ENCODE measurements at regions not wholly inside any gene's neighbourhood (a gene's known extent, or its start where the extent isn't known, plus 50 kb on each side); places are given as distances from the start of the nearest gene placed in this dataset.

DNA sequence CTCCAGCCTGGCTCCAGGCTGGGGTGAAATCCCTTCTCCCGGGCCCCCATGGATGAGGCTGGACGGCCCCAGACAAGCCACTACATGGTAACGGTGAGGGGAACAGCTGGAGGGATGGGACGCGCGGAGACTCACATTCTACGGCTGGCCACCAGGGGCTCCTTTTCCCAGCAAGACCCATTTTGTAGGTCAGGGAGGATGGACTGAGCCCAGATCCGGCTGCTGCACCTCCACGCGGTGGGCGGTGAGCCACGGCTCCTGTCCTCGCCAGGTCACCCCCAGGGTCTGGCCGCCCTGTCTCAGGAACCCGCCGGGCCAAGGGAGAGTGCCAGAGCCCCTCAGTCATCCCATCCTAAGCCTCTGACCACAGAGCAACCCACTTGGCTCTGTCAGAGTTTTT lies 75.0 kb upstream of the ACTRT2 start:
- Histone ChIP-seq H2AFZ (ENCODE audit: low read length) (no peak overlapping the region), H3F3A (ENCODE audit: insufficient read depth, low read length) (no peaks in the 10 kb centered on the region), H4K20me1 (ENCODE audit: insufficient read depth, low read length) (no peaks in the 10 kb centered on the region), H3K27me3 (ENCODE audit: insufficient read depth, low read length) (no peaks in the 10 kb centered on the region), H3K79me2 (ENCODE audit: insufficient read depth, low read length) (no peaks in the 10 kb centered on the region), H3K9me3 (ENCODE audit: low read length) (no peaks in the 10 kb centered on the region), H3K9me2 (ENCODE audit: low read depth, low read length) (no peaks in the 10 kb centered on the region), H3K27ac (ENCODE audit: low read depth, low read length, poor library complexity, severe bottlenecking) (no peak overlapping the region), H3K4me1 (ENCODE audit: insufficient read depth, low read length, severe bottlenecking) (no peaks in the 10 kb centered on the region), H3K9ac (ENCODE audit: low read length) (no peak overlapping the region), H3K4me3 (ENCODE audit: low read depth, low read length, poor library complexity, severe bottlenecking) (no peak overlapping the region), H3K4me2 (ENCODE audit: low read length) (no peak overlapping the region), H3K36me3 (ENCODE audit: insufficient read depth, low read length) (no peaks in the 10 kb centered on the region)
- TF ChIP-seq EZH2 (IDR thresholded peaks at IDR 0.05; ENCODE audit: borderline replicate concordance, low read length) (no peak), CTCF (IDR thresholded peaks at IDR 0.05; ENCODE audit: low read length) (no peak)

DNA sequence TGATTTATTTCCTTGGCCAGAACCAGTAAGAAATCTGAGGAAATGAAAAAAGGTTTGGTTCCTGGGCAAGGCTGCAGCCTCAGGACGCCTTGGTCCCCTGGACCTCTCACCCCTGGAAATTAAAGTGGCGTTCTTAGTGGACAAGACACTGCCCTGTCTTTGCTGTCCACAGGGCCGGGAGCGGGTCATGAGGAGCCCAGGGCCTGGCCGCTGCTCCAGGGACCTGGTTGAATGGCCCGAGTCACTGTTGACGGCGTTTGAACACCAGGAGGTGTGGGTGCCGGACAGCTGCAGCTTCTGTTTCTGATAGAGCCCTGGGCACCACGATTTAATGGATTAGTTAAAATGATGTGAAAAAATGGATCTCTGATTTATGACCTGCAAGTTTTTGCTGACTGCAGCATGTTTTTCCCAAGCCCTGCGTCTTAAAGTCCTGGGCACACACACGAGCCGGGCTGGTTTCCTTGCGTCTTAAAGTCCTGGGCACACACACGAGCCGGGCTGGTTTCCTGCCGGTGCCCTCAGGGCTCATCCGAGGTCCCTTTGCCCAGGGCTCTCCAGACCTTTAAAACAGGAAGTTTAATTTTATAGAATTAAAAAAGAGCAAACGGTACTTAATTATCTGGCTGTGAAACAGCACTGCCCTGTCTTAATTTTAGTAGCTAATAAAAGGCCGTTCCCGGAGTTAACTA lies 74.1 kb upstream of the ACTRT2 start:
- H3K4me3 ChIP-seq (ENCODE audit: low read depth, low read length, poor library complexity, severe bottlenecking): no peak overlapping the region
- H2AFZ ChIP-seq (ENCODE audit: low read length): no peak overlapping the region
- H3F3A ChIP-seq (ENCODE audit: insufficient read depth, low read length): no peaks in the 10 kb centered on the region
- H3K9me3 ChIP-seq (ENCODE audit: low read length): no peaks in the 10 kb centered on the region
- H3K27me3 ChIP-seq (ENCODE audit: insufficient read depth, low read length): no peaks in the 10 kb centered on the region
- H3K27ac ChIP-seq (ENCODE audit: low read depth, low read length, poor library complexity, severe bottlenecking): no peak overlapping the region
- H3K9me2 ChIP-seq (ENCODE audit: low read depth, low read length): no peaks in the 10 kb centered on the region
- no peak overlapping the region for H3K9ac ChIP-seq (ENCODE audit: low read length)
- no peak for TF ChIP-seq CTCF (IDR thresholded peaks at IDR 0.05; ENCODE audit: low read length)
- TF ChIP-seq EZH2 (IDR thresholded peaks at IDR 0.05; ENCODE audit: borderline replicate concordance, low read length): no peak
- no peaks in the 10 kb centered on the region for H4K20me1 ChIP-seq (ENCODE audit: insufficient read depth, low read length)
- H3K36me3 ChIP-seq (ENCODE audit: insufficient read depth, low read length): no peaks in the 10 kb centered on the region
- no peak overlapping the region for H3K4me2 ChIP-seq (ENCODE audit: low read length)
- H3K4me1 ChIP-seq (ENCODE audit: insufficient read depth, low read length, severe bottlenecking): no peaks in the 10 kb centered on the region
- H3K79me2 ChIP-seq (ENCODE audit: insufficient read depth, low read length): no peaks in the 10 kb centered on the region

DNA sequence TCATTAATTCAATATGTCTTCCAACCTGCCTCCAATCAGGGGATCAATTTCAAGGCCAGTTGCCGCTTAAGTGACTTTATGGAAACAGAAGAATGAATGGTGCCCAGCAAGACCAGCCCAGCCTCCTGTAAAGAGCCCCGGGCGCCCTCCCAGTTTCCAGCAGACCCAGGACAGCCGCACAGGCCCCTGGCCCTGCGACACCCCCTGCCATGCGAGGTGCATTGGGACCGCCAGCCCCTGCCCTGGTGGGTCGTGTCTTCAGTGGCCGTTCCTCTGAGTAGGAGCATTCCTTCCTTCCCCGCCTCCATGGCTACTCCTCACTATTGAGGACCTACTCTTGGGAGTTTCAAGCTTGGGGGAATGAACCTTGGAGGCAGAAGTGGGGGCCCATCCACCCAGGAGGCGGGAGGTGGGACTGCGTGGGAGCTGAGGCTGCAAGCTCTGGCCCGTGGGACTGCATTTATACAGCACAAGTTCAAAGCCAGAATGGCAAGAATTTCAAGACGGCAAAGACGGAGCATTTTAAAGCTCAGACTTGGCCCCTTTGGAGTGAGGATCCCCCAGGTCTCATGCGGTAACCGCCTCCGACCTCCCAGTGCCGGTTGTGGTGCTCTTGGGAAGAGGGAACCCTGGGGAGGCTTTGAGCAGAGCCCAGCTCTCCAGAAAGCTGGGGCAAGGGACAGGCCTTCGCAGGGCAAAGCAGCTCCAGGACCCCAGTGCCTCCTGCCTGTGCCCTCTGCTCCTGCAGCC lies 73.1 kb upstream of the ACTRT2 start:
- H3K4me3 ChIP-seq (ENCODE audit: low read depth, low read length, poor library complexity, severe bottlenecking): no peak overlapping the region
- no peaks in the 10 kb centered on the region for H3K9me2 ChIP-seq (ENCODE audit: low read depth, low read length)
- no peaks in the 10 kb centered on the region for H3K9me3 ChIP-seq (ENCODE audit: low read length)
- no peak overlapping the region for H3K27ac ChIP-seq (ENCODE audit: low read depth, low read length, poor library complexity, severe bottlenecking)
- no peak overlapping the region for H3K9ac ChIP-seq (ENCODE audit: low read length)
- no peaks in the 10 kb centered on the region for H3K36me3 ChIP-seq (ENCODE audit: insufficient read depth, low read length)
- no peaks in the 10 kb centered on the region for H4K20me1 ChIP-seq (ENCODE audit: insufficient read depth, low read length)
- no peaks in the 10 kb centered on the region for H3K27me3 ChIP-seq (ENCODE audit: insufficient read depth, low read length)
- H3K4me1 ChIP-seq (ENCODE audit: insufficient read depth, low read length, severe bottlenecking): no peaks in the 10 kb centered on the region
- H3F3A ChIP-seq (ENCODE audit: insufficient read depth, low read length): no peaks in the 10 kb centered on the region
- H3K4me2 ChIP-seq (ENCODE audit: low read length): no peak overlapping the region
- no peak overlapping the region for H2AFZ ChIP-seq (ENCODE audit: low read length)
- no peak for TF ChIP-seq EZH2 (IDR thresholded peaks at IDR 0.05; ENCODE audit: borderline replicate concordance, low read length)
- no peak for TF ChIP-seq CTCF (IDR thresholded peaks at IDR 0.05; ENCODE audit: low read length)
- no peaks in the 10 kb centered on the region for H3K79me2 ChIP-seq (ENCODE audit: insufficient read depth, low read length)

Measured in OCI-LY1 (cell line).